H1 (cell line): ENCODE measurements at regions not wholly inside any gene's neighbourhood (a gene's known extent, or its start where the extent isn't known, plus 50 kb on each side); places are given as distances from the start of the nearest gene placed in this dataset.

Experiments used
- CHD1 ChIP-seq: IDR thresholded peaks from 2 replicates; pipeline ENCODE4 v1.6.1; 2012; ENCODE audit warnings: low read depth, low read length, improper control_type of control experiment
- CTCF ChIP-seq, 3 experiments: IDR thresholded peaks; 1 replicate in 2 of 3; 2 replicates in 1 of 3; pipeline versions ENCODE4 v1.5.1 to v1.6.1; 2011; ENCODE audit warnings: low read length in 3 of 3, mild to moderate bottlenecking in 3 of 3, inconsistent platforms in 2 of 3, low read depth in 1 of 3, moderate library complexity in 1 of 3; ENCODE audit not compliant: insufficient read depth in 1 of 3; ENCODE audit errors: control extremely low read depth in 1 of 3
- EP300 ChIP-seq, 2 experiments: IDR thresholded peaks; 1 replicate in 1 of 2; 2 replicates in 1 of 2; pipeline ENCODE4 v1.6.1; 2011 to 2012; ENCODE audit warnings: low read depth in 2 of 2, low read length in 2 of 2, mild to moderate bottlenecking in 2 of 2, borderline replicate concordance in 1 of 2, inconsistent platforms in 1 of 2, moderate library complexity in 1 of 2
- EZH2 ChIP-seq: fragments of 200-600 bp; sonication (generic); IDR thresholded peaks from 2 replicates; pipeline ENCODE4 v1.7.1; 2012; ENCODE audit warnings: low read depth, mild to moderate bottlenecking, moderate library complexity, low read length, inconsistent platforms; ENCODE audit not compliant: severe bottlenecking
- NRF1 ChIP-seq: IDR thresholded peaks from 2 replicates; pipeline ENCODE4 v1.6.1; 2011; ENCODE audit warnings: mild to moderate bottlenecking, low read depth, low read length, improper control_type of control experiment
- PHF8 ChIP-seq: fragments of 200-600 bp; sonication (generic); conservative IDR thresholded peaks from 2 replicates; pipeline ENCODE4 v1.7.1; 2012; ENCODE audit warnings: low read depth, mild to moderate bottlenecking, inconsistent platforms, low read length, moderate library complexity
- ZNF274 ChIP-seq: IDR thresholded peaks from 2 replicates; pipeline ENCODE4 v1.7.0; 2012; ENCODE audit warnings: low read length, borderline replicate concordance; ENCODE audit errors: extremely low read depth

DNA sequence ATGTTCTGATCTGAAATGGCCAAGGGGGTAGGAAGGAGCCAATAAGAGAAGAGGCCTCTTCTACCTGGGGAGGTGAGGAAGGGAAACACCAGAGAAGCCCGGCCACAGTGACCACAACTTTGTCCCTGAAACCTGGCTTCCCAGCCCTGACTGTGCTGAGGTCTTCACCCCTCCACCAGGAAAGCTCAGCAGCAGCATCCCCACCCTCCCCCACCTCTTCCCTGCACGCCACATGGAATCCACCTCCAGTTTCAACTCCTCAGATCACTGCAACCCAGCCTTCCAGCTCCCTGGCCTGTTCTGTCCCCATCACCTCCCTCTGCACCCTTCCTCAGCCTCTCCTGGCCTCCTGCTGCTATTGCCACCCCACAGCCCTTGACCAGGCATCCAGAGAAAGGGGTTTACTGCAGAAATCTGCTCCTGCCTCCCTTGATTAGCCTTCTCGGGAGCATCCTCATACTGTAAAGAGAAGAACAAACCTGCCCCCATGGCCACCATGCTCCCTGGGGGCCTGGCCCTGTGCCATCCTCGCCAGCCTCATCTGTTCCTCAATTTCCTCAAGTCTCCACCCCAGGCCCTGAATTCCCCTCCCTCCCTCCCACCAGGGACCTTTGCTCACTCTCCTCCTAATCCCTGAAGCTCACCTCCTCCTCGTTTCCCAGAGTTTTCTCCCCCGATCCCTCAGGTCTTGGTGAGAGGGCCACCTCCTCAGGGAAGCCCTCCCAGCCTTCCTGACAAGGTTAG is 450.9 kb downstream of the MATN1 start:
- TF ChIP-seq CHD1 (no peak), CTCF (IDR thresholded peaks at IDR 0.05; ENCODE audit: control extremely low read depth in 1 of 3, insufficient read depth in 1 of 3, low read depth in 1 of 3, low read length in 3 of 3) (no peak), EZH2 (no peak), ZNF274 (no peak), PHF8 (no peak), NRF1 (no peak), EP300 (IDR thresholded peaks at IDR 0.05; ENCODE audit: borderline replicate concordance in 1 of 2, low read depth in 2 of 2, low read length in 2 of 2) (no peak)
